Upper lobe of left lung (tissue), 4 donors: ENCODE measurements at regions not wholly inside any gene's neighbourhood (a gene's known extent, or its start where the extent isn't known, plus 50 kb on each side); places are given as distances from the start of the nearest gene placed in this dataset.

Experiments
- CTCF ChIP-seq, 6 experiments: fragments of 450-650 bp in 4 of 6; fragments of 200-600 bp in 2 of 6; sonication (generic) in 2 of 6; IDR thresholded peaks; one replicate each; pipeline ENCODE4 v1.5.1; 2016 to 2019; ENCODE audit warnings: antibody characterized with exemption in 6 of 6
- EP300 ChIP-seq, 4 donors: sonication (generic); formaldehyde crosslinking; IDR thresholded peaks; one replicate each; pipeline ENCODE4 v1.5.1; 2017; ENCODE audit warnings: antibody characterized with exemption in 4 of 4, control low read depth in 2 of 4
- POLR2A ChIP-seq, 4 donors: fragments of 450-650 bp; IDR thresholded peaks; one replicate each; pipeline ENCODE4 v1.5.1; 2016 to 2017; ENCODE audit warnings: antibody characterized with exemption in 4 of 4, mild to moderate bottlenecking in 2 of 4
- POLR2AphosphoS5 ChIP-seq, 2 donors: sonication (generic); formaldehyde crosslinking; IDR thresholded peaks; one replicate each; pipeline ENCODE4 v1.5.1; 2017; ENCODE audit warnings: antibody characterized with exemption in 2 of 2

GRCh38 chr3:177332955-177333354 lies 135.7 kb upstream of the TBL1XR1 start:
- TF ChIP-seq CTCF (IDR thresholded peaks at IDR 0.05) = no peak
- no peak for TF ChIP-seq POLR2A (IDR thresholded peaks at IDR 0.05)
- no peak for TF ChIP-seq EP300 (IDR thresholded peaks at IDR 0.05)
- TF ChIP-seq POLR2AphosphoS5 (IDR thresholded peaks at IDR 0.05) = no peak
